Breast epithelium (tissue), 3 donors: ENCODE measurements at regions not wholly inside any gene's neighbourhood (a gene's known extent, or its start where the extent isn't known, plus 50 kb on each side); places are given as distances from the start of the nearest gene placed in this dataset.

Experiments
- POLR2AphosphoS5 ChIP-seq, 3 donors: sonication (generic); formaldehyde crosslinking; IDR thresholded peaks; one replicate each; pipeline ENCODE4 v1.6.1; 2017; ENCODE audit warnings: antibody characterized with exemption in 3 of 3
- TF ChIP-seq, protein P1 (sequence below), 3 donors: fragments of 450-650 bp; IDR thresholded peaks; one replicate each; pipeline ENCODE4 v1.5.1; 2016 to 2017; ENCODE audit warnings: antibody characterized with exemption in 3 of 3, mild to moderate bottlenecking in 3 of 3, moderate library complexity in 3 of 3

DNA sequence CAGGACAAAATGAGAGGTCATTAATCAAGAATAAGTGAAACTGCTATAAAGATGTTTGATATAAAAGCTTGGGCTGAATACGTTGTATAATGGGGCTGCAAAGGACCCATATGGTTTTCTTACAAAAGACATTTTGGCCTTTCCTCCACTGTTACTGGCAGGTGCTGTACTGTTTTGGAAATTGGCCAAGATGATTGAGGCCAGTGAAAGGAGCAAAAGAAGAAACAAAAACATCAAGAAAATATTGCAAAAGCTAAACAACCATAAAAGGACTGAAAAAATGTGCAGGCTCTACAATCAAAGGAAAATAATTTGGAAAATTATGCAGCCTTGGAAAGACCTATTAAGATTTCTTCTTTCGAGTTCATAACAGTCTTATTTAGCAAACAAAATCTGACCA lies 222.2 kb upstream of the PPP1R2C start:
- TF ChIP-seq, protein P1, sequence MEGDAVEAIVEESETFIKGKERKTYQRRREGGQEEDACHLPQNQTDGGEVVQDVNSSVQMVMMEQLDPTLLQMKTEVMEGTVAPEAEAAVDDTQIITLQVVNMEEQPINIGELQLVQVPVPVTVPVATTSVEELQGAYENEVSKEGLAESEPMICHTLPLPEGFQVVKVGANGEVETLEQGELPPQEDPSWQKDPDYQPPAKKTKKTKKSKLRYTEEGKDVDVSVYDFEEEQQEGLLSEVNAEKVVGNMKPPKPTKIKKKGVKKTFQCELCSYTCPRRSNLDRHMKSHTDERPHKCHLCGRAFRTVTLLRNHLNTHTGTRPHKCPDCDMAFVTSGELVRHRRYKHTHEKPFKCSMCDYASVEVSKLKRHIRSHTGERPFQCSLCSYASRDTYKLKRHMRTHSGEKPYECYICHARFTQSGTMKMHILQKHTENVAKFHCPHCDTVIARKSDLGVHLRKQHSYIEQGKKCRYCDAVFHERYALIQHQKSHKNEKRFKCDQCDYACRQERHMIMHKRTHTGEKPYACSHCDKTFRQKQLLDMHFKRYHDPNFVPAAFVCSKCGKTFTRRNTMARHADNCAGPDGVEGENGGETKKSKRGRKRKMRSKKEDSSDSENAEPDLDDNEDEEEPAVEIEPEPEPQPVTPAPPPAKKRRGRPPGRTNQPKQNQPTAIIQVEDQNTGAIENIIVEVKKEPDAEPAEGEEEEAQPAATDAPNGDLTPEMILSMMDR (IDR thresholded peaks at IDR 0.05), result no peak
- TF ChIP-seq POLR2AphosphoS5 (IDR thresholded peaks at IDR 0.05), result no peak
